GM19324 (cell line): ENCODE measurements at regions not wholly inside any gene's neighbourhood (a gene's known extent, or its start where the extent isn't known, plus 50 kb on each side); places are given as distances from the start of the nearest gene placed in this dataset.
"Not testable (repeated sequence)": the region's sequence is repeated elsewhere in the genome, so short reads cannot be mapped to it uniquely, and the experiment has no call there.

Experiments
- ATAC-seq: cut with Tn5 transposase; IDR thresholded peaks from one replicate; pipeline ENCODE4 v1.9.1; 2021; ENCODE audit warnings: mild to moderate bottlenecking, moderate library complexity; ENCODE audit not compliant: unreplicated experiment, low FRiP score

DNA sequence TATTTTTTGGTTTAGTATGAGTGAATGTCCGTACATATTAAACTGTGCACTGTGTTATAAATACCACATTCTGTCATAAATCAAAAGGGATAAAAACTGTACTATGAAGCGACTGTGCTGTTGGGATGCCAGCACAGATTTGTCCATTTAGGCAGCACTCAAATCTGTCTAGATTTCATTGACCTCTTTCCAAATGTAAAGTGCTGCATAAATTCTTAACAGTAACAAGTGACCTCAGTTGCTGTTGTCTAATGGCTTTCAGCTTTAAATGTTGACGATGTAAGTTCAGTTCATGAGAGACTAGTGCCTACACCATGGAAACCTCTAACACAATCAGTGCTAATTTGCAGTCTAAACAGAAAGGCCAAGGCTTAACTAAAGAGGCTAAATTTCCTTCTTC is 531.4 kb upstream of the LMO3 start:
- no peak for ATAC-seq

GRCh38 chr12:17134315-17134714 is 528.4 kb upstream of the LMO3 start:
- ATAC-seq, result peak; percentile 45

DNA sequence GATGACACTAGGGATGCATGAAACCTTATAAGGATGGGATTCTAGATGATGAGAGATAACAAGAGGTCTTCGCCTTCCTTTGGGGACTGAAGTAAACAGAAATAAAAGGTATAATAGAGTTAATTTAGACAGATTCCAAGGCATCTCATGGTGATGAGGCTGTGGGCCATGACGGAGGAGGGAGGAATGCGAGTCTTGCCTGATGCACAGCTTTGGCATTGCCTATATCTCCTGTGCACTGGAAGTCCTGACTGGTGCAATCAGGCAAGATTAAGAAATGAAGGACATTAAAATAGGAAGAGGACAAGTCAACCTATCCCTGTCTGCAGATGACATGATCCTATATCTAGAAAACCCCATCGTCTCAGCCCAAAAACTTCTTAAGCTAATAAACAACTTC is 526.4 kb upstream of the LMO3 start:
- no peak for ATAC-seq

DNA sequence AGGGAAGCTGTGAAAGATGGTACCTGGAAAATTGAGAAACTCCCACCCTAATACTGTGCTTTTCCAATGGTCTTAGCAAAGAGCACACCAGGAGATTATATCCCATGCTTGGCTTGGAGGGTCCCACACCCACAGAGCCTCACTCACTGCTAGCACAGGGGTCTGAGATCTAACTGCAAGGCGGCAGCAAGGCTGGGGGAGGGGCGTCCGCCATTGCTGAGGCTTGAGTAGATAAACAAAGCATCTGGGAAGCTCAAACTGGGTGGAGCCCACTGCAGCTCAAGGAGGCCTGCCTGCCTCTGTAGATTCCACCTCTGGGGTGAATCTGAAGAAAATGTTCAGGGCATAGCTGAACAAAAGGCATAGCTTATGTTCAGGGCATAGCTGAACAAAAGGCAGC is 510.6 kb upstream of the LMO3 start:
- ATAC-seq, result not testable (repeated sequence)

DNA sequence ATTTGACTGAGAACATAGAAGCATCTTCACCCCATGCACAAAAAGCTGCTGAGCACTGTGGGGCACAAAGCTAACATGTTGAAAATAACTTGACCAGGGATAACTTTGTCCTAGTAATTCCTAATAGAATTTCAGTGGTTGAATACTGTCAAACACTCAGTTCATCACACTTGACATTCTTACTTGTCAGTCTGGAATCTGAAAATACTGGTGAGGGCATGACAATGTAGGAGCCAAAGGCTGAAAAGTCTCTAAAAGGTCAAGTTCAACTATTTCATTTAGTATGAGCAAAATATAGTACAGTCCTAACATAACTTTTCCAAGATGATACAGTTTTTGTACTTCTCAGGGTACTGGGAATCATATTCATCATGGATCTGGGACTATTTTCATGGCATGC is 504.4 kb upstream of the LMO3 start:
- no peak for ATAC-seq

DNA sequence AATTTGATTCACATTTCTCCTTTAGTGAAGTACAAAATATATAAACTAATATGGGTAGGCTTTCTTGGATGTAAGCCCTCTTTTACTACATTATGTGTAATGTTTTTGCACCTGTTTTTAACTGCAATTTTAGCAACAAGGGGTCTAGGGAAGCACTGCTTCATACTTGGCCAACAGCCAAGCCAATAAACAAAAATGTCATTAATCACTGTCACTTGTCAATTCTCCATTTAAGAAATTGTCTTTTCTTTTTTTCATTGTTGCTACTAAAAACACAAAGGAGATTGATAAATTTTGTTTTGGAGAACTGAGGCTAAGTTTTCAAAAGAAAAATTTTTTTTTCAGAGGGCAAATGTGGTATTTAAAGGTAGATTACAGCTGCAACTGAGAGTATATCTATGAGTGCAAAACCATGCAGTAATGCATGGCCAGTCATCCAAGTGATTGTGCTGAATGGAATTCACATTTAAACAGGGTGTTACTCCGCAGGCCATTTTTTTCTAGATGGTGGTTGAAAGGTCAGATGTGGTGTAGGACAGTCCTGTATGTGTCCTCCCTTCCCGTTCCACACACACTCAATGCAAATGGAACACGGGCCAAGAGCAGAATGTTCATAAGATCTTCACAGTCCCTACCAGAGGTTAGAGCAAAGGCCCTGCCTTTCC is 503.0 kb upstream of the LMO3 start:
- no peak for ATAC-seq

DNA sequence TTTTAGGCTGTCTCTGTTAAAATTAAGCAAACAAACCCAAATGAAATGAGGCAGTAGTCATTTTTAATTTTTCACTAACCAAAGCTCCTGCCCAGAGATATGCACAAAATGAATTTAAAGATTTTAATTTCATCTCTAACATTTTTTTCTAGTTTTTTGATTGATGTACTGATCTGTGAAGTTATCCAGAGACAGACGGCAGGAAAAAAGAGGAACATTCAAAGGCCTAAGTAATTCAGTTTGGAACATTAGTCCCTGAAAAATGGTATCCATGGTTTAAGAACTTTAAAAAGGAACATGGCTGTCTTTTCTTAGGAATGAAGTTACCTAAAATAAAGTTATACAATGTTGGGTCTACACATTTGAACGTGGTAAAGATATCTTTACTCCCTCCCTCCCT is 498.8 kb upstream of the LMO3 start:
- no peak for ATAC-seq

GRCh38 chr12:17097674-17098073 is 491.7 kb upstream of the LMO3 start:
- no peak for ATAC-seq

- no peak for ATAC-seq
Measured at GRCh38 chr12:17084831-17085230, 478.9 kb upstream of the LMO3 start.

DNA sequence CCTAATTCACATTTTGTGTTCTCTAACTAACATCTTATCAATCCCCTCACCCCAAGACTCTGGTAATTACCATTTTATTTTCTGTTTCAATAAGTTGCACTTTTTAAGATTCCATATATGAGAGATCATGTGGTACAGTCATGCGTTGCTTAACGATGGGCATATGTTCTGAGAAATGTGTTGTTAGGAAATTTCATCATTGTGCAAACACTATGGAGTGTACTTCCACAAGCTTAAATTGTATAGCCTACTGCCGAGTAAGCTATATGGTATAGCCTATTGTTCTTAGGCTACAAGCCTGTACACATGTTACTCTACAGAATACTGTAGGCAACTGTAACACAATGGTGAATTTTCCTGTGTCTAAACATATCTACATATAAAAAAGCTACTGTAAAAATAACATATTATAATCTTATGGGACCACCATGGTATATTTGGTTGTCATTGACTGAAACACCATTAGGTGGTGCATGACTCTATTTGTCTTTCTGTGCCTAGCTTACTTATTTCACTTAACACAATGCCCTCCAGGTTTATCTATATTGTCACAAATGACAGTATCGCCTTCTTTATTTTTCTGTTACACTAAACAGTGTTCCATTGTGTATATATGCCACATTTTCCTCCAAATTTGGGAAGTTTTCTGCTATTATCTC is 473.4 kb upstream of the LMO3 start:
- no peak for ATAC-seq

DNA sequence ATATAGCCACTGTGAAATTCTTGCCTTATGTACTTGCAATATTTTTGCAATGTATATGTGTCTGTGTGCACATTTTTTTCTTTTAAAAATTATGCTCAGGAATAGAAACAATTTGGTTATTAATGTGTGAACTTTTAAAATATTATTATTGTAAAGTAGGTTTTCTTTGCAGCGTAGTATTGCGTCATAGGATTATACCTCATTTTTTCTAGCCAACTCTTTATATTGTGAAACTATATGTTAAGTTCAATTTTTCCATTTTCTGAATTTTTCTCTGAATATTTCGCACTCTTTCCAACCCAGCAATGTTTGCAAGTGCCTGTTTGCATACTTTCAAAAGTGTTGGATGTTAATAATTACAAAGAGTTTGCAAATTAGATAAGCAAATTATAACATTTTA is 471.6 kb upstream of the LMO3 start:
- no peak for ATAC-seq

- no peak for ATAC-seq
Measured at GRCh38 chr12:17076811-17077210, 470.8 kb upstream of the LMO3 start.

DNA sequence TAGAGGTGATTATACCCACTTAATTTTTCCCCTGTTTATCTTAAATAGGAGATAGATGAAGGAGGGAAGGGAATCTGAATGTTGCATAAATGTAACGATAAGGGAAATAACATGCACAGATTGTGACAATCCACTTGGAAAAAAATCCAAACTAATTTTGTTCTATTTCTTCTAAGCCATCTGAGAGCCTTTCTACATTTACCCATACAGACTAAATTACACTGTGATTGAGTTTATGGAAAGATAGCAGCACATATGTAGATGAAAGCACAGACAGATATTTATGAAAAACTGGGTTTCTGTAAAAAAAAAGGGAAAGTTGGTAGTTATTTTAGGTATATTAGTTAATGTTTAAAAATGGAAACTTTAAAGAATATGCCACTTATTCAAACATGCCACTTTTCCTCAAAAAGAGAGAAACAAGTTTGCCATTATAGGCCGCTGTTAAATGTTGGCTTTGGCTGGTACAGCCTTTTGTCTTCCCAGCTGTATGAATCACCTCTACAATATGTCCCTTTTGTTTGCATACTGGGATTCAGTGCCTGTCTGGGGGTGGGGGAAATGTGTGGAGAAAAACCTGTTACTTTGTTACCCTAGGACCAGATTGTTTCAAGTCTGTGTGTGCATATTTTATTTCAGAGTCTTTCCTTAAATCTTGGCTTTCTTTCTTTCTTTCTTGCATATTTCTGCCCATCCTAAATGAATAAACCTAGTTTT is 470.2 kb upstream of the LMO3 start:
- no peak for ATAC-seq

DNA sequence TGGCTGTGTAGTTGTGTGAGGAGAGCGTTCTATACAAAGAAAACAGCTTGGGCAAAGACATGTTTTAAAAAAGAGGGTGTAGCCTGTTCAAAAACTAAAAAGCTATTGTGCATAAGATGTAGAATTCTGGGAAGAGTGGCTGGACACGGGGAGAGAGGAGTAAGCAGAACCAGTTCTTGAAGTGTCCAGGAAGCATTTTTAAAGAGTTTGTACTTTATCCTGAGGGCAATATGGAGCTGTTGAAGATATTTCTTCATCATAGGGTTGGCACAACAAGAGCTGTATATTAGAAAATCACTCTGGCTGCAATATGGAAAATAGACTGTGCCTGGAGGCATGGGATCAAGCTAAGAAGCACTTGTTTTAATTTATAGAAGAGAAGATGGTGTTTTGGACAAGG is 458.9 kb upstream of the LMO3 start:
- ATAC-seq, result no peak

DNA sequence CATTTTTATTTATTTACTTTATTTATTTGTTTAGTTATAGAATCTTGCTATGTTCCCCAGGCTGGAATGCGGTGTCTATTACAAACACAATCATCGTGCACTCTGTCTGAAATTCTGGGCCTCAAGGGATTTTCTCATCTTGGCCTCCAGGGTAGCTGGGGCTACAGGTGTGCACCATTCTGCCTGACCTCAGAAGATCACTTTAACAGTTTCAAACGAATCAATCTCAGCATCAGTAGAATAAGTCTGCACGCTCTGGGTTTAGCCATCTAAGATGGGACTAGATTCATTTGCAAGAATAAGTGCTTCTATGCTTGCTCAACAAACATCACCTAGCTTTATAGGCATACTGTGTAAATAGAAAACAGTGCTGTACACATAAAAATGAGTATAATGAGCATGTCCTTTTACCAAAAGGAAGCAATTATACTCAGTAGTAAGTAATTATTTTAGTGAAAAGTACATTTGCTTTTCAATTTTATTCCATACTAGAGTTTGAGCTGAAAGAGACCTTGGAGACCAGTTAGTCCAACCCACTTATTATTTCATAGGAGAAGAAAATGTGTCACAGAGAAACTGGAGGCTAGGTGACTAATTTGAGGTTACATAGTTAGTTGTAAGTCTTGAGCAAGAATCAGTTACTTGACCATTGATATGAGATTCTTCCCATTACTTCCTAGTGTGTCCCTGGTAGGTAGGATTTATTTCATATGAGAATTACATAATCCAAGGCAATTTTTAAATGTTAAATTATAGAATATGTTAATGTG is 456.5 kb upstream of the LMO3 start:
- ATAC-seq, result no peak

- ATAC-seq, result no peak
Measured at GRCh38 chr12:17060260-17060659, 454.3 kb upstream of the LMO3 start.

GRCh38 chr12:17056546-17056945 is 450.6 kb upstream of the LMO3 start:
- no peak for ATAC-seq

- ATAC-seq, result no peak
Measured at GRCh38 chr12:17038923-17039322, 433.0 kb upstream of the LMO3 start.

DNA sequence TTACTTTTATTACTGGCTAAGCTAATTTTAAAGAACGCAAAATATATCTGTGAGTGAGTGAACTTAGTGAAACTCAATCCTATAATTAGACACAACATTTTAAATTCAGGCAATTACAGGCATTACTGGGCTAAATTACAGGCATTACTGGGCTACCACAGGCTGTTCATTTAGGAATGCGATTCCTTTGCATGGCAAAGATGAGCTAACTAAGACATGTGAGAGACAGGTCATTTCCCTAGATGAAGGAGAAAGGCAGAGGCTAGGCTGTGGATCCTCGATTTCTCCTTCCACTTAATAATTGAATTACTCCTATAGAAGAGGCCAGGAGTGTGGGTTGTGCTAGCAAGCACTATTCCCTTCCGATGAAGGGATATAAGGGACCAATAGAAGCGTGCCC is 429.4 kb upstream of the LMO3 start:
- ATAC-seq, result no peak

DNA sequence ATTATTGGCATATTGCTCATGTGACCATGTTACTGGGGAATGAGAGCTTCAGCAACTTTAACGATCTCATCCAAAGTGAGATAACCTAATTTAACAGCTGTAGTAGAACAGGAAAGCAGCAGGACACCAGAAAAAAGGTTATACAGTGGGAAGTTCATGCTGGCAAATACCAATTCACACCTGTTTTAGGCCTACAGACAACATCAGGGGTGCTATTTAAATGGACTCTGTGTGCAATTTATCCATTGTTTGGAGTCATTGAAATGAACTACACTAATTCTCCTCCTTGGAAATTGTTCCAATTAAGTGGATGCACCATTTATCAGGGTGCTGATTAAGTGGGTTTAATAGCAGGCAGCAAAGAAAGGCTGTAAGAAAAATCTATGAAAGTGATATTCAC is 424.4 kb upstream of the LMO3 start:
- ATAC-seq, result no peak

- no peak for ATAC-seq
Measured at GRCh38 chr12:17028348-17028747, 422.4 kb upstream of the LMO3 start.
